ENCODE measurements at regions not wholly inside any gene's neighbourhood (a gene's known extent, or its start where the extent isn't known, plus 50 kb on each side); places are given as distances from the start of the nearest gene placed in this dataset.

DNA sequence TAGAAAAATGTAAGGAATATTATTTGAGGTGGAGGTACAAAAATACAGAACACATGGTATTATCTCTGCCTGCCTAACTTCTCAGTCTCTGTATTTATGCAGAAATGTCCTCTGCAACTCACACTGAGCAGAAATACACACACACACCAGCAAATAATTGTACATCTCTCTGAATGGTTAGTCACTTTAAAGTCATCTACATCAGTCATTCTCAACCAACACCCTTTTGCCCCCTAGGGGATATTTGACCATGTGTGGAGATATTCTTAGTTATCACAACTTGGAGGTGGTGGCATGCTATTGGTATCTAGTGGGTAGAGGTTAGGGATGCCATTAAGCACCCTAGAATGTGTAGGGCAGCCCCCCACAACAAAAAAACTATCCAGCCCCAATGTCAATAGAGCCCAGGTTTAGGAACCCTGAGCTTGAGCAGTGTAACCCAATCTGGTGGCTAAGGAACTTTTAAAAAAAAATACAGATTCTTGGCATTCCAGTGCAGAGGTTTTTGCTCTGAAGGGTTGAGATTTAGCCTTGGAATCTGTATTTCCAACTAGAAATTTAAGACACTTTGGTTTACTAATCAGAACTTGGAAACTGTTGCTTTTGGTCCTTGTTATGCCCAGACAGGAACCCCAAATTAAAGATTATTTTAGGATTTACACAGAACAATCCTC lies 183.8 kb downstream of the TBX5 start:
- Histone ChIP-seq H3K4me3 (ENCODE audit: control extremely low read depth in 1 of 5, extremely low read depth in 1 of 5, insufficient read depth in 1 of 5, low read depth in 2 of 5, low read length in 4 of 5) (no peak overlapping the region), H4K20me1 (ENCODE audit: control insufficient read depth, insufficient read depth, low read length, poor library complexity, severe bottlenecking) (no peaks in the 10 kb centered on the region), H3K9ac (ENCODE audit: low read length) (no peak overlapping the region), H3K4me1 (ENCODE audit: control insufficient read depth in 2 of 2, insufficient read depth in 2 of 2, low read length in 2 of 2) (no peaks in the 10 kb centered on the region), H3K9me3 (ENCODE audit: control extremely low read depth in 1 of 3, control insufficient read depth in 2 of 3, insufficient read depth in 1 of 3, low read length in 2 of 3) (peaks cover 0 to 5% (median 0%) of the 10 kb centered on the region in 3 donors), H3K4me2 (replicated peaks; ENCODE audit: low read depth, low read length, poor library complexity, severe bottlenecking) (no peak overlapping the region), H3K27ac (ENCODE audit: low read length in 2 of 2) (no peak overlapping the region), H2AFZ (ENCODE audit: insufficient read depth, low read depth, low read length, poor library complexity, severe bottlenecking) (no peak overlapping the region), H3K27me3 (replicated peaks in 1 of 4; ENCODE audit: control extremely low read depth in 1 of 4, control insufficient read depth in 3 of 4, insufficient read depth in 4 of 4, low read length in 3 of 4) (peaks cover 0 to 11% (median 0%) of the 10 kb centered on the region in 4 experiments), H3K79me2 (ENCODE audit: control insufficient read depth, insufficient read depth, low read length) (no peaks in the 10 kb centered on the region), H3K36me3 (replicated peaks in 1 of 2; ENCODE audit: control extremely low read depth in 1 of 2, control insufficient read depth in 1 of 2, extremely low read depth in 1 of 2, insufficient read depth in 2 of 2, low read length in 1 of 2) (no peaks in the 10 kb centered on the region)
- H3K4me1 Mint-ChIP-seq, result no peaks in the 10 kb centered on the region
- H3K27me3 Mint-ChIP-seq, result peaks cover 32% of the 10 kb centered on the region
- ATAC-seq (ENCODE audit: low read depth), result no peak
- H3K27ac Mint-ChIP-seq, result no peak overlapping the region
- ChIA-PET CTCF (no interaction called here), POLR2A (no interaction called here)
- no peak overlapping the region for H3K4me3 Mint-ChIP-seq
- H3K9me3 Mint-ChIP-seq (ENCODE audit: insufficient read depth), result peaks cover 3% of the 10 kb centered on the region
- TF ChIP-seq, protein P1, sequence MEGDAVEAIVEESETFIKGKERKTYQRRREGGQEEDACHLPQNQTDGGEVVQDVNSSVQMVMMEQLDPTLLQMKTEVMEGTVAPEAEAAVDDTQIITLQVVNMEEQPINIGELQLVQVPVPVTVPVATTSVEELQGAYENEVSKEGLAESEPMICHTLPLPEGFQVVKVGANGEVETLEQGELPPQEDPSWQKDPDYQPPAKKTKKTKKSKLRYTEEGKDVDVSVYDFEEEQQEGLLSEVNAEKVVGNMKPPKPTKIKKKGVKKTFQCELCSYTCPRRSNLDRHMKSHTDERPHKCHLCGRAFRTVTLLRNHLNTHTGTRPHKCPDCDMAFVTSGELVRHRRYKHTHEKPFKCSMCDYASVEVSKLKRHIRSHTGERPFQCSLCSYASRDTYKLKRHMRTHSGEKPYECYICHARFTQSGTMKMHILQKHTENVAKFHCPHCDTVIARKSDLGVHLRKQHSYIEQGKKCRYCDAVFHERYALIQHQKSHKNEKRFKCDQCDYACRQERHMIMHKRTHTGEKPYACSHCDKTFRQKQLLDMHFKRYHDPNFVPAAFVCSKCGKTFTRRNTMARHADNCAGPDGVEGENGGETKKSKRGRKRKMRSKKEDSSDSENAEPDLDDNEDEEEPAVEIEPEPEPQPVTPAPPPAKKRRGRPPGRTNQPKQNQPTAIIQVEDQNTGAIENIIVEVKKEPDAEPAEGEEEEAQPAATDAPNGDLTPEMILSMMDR (IDR thresholded peaks at IDR 0.05), result no peak
- TF ChIP-seq EZH2 (IDR thresholded peaks at IDR 0.05; ENCODE audit: borderline replicate concordance, insufficient read depth, low read depth, low read length, poor library complexity, severe bottlenecking), result no peak
- intact Hi-C loops (cut with micrococcal nuclease), result no loop called here
- no peak for DNase-seq

DNA sequence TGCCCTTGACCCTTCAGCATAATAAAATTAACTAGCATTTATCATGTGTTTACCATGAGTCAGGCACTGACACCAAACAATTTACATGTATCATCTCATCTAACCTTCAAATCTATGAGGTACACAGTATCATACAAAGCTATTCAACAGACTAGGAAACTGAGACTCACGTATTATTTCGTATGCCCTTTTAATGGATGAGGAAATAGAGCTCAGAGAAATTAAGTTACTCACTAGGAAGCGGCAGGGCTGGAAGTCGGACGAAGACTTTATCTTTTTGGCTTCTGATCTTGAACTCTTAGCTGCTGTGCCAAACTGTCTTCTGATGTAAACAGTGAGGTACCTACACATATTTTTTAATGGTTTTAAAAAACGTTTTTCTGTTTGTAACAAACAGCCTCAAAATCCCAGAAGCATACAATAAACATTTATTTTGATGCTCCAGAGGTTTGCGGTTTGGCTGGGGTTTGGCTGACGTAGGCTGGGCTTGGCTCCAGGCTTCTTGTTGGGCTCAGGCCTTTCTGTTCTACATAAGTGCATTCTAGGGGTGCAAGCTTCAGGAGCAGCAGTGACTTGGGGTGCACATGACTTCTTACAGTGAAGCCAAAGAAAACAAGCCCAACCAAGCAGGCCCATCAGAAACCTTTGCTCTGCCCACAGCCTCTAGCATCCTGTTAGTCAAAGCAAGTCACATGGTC lies 184.7 kb downstream of the TBX5 start:
- Histone ChIP-seq H3K4me2 (replicated peaks; ENCODE audit: low read depth, low read length, poor library complexity, severe bottlenecking) (no peak overlapping the region), H2AFZ (ENCODE audit: insufficient read depth, low read depth, low read length, poor library complexity, severe bottlenecking) (no peak overlapping the region), H4K20me1 (ENCODE audit: control insufficient read depth, insufficient read depth, low read length, poor library complexity, severe bottlenecking) (no peaks in the 10 kb centered on the region), H3K79me2 (ENCODE audit: control insufficient read depth, insufficient read depth, low read length) (no peaks in the 10 kb centered on the region), H3K9ac (ENCODE audit: low read length) (no peak overlapping the region), H3K9me3 (ENCODE audit: control extremely low read depth in 1 of 3, control insufficient read depth in 2 of 3, insufficient read depth in 1 of 3, low read length in 2 of 3) (peaks cover 0 to 5% (median 0%) of the 10 kb centered on the region in 3 donors), H3K27ac (ENCODE audit: low read length in 2 of 2) (no peak overlapping the region), H3K4me1 (ENCODE audit: control insufficient read depth in 2 of 2, insufficient read depth in 2 of 2, low read length in 2 of 2) (no peaks in the 10 kb centered on the region), H3K4me3 (ENCODE audit: control extremely low read depth in 1 of 5, extremely low read depth in 1 of 5, insufficient read depth in 1 of 5, low read depth in 2 of 5, low read length in 4 of 5) (no peak overlapping the region), H3K27me3 (replicated peaks in 1 of 4; ENCODE audit: control extremely low read depth in 1 of 4, control insufficient read depth in 3 of 4, insufficient read depth in 4 of 4, low read length in 3 of 4) (peaks cover 0 to 8% (median 0%) of the 10 kb centered on the region in 4 experiments), H3K36me3 (replicated peaks in 1 of 2; ENCODE audit: control extremely low read depth in 1 of 2, control insufficient read depth in 1 of 2, extremely low read depth in 1 of 2, insufficient read depth in 2 of 2, low read length in 1 of 2) (no peaks in the 10 kb centered on the region)
- TF ChIP-seq EZH2 (IDR thresholded peaks at IDR 0.05; ENCODE audit: borderline replicate concordance, insufficient read depth, low read depth, low read length, poor library complexity, severe bottlenecking), result no peak
- TF ChIP-seq, protein P1 (IDR thresholded peaks at IDR 0.05), result no peak
- ChIA-PET CTCF (no interaction called here), POLR2A (no interaction called here)
- 73% methylated on average over 4 of the region's 8 CpGs for WGBS (ENCODE audit: insufficient coverage)
- no peak for DNase-seq
- H3K4me3 Mint-ChIP-seq, result no peak overlapping the region
- H3K4me1 Mint-ChIP-seq, result no peaks in the 10 kb centered on the region
- no peak overlapping the region for H3K27ac Mint-ChIP-seq
- peaks cover 32% of the 10 kb centered on the region for H3K27me3 Mint-ChIP-seq
- ATAC-seq (ENCODE audit: low read depth), result no peak
- intact Hi-C loops (cut with micrococcal nuclease), result no loop called here
- peaks cover 3% of the 10 kb centered on the region for H3K9me3 Mint-ChIP-seq (ENCODE audit: insufficient read depth)

All from B cell (primary cell).